HepG2 (cell line): ENCODE measurements at regions not wholly inside any gene's neighbourhood (a gene's known extent, or its start where the extent isn't known, plus 50 kb on each side); places are given as distances from the start of the nearest gene placed in this dataset.

ENCODE experiments used
- ATAC-seq: fragments of 200-7000 bp; cut with Tn5 transposase; 3 replicates; pipeline ENCODE4 v1.9.1; 2020; ENCODE audit warnings: mild to moderate bottlenecking, moderate library complexity
- BruUV-seq: library from RNA; stranded (reverse); fragments of 400-500 nt; replicated peaks from 2 replicates; lab custom pipeline; 2021; lab: Mats Ljungman, UMichigan
- CTCF ChIA-PET: fragments of 300-600 bp; formaldehyde crosslinking; extraction: SDS; loops from one replicate; lab custom pipeline; 2021; ENCODE audit warnings: low total read pairs, inconsistent platforms, low intra/inter-chr PET ratio; lab: Yijun Ruan, JAX
- POLR2A ChIA-PET: fragments of 350-600 bp; sonication (Branson Sonifier 250); formaldehyde crosslinking; loops from one replicate; lab custom pipeline; 2020; ENCODE audit warnings: antibody characterized with exemption, inconsistent platforms; lab: Yijun Ruan, JAX
- DNase-seq: peaks from one replicate; pipeline ENCODE4 v3.0.0-alpha.2; 2015; ENCODE audit warnings: low spot score
- FAIRE-seq: peaks from 3 replicates; lab custom pipeline; 2011; peaks lifted over from hg19 to GRCh38; lab: Jason Lieb, UNC
- H2AFZ ChIP-seq: one replicate; pipeline ENCODE4 v1.6.1; 2011; ENCODE audit warnings: low read length, inconsistent platforms
- H3K27ac ChIP-seq: fragments of 300-600 bp; 3 replicates; pipeline ENCODE4 v1.8.0; 2011; ENCODE audit warnings: mixed run types, mild to moderate bottlenecking, mixed read lengths, low read length, inconsistent platforms; ENCODE audit not compliant: insufficient read depth; ENCODE audit errors: extremely low read length
- H3K27me3 ChIP-seq, 2 experiments: fragments of 200-600 bp in 1 of 2; 2 replicates in 1 of 2; 3 replicates in 1 of 2; pipeline versions ENCODE4 v1.6.0 to v1.8.0; 2011; ENCODE audit warnings: low read length in 2 of 2, mild to moderate bottlenecking in 2 of 2, moderate library complexity in 2 of 2, inconsistent platforms in 1 of 2; ENCODE audit not compliant: insufficient read depth in 2 of 2, control insufficient read depth in 1 of 2
- H3K36me3 ChIP-seq, 2 experiments: fragments of 200-600 bp in 1 of 2; replicated peaks in 1 of 2; 2 replicates in 1 of 2; 3 replicates in 1 of 2; pipeline versions ENCODE4 v1.5.1 to v1.8.0; 2011; ENCODE audit warnings: low read length in 2 of 2, inconsistent platforms in 1 of 2; ENCODE audit not compliant: insufficient read depth in 2 of 2, control insufficient read depth in 1 of 2
- H3K4me1 ChIP-seq: 2 replicates; pipeline ENCODE4 v1.5.1; 2012; ENCODE audit warnings: low read length, inconsistent platforms; ENCODE audit not compliant: insufficient read depth
- H3K4me2 ChIP-seq: 2 replicates; pipeline ENCODE4 v1.6.0; 2011; ENCODE audit warnings: low read depth, low read length, inconsistent platforms
- H3K4me3 ChIP-seq, 3 experiments: fragments of 200-600 bp in 1 of 3; sonication (generic), shearing (Covaris generic) in 1 of 3; replicated peaks in 1 of 3; 2 replicates each; pipeline ENCODE4 v1.5.1; 2011 to 2016; ENCODE audit warnings: low read length in 3 of 3, inconsistent platforms in 2 of 3, low read depth in 2 of 3, mild to moderate bottlenecking in 2 of 3, control low read depth in 1 of 3, mixed read lengths in 1 of 3; ENCODE audit not compliant: insufficient read depth in 1 of 3
- H3K79me2 ChIP-seq: one replicate; pipeline ENCODE4 v1.6.1; 2011; ENCODE audit warnings: low read length, inconsistent platforms; ENCODE audit not compliant: insufficient read depth
- H3K9ac ChIP-seq: 2 replicates; pipeline ENCODE4 v1.6.0; 2011; ENCODE audit warnings: mild to moderate bottlenecking, low read depth, low read length, inconsistent platforms; ENCODE audit not compliant: insufficient read depth
- H3K9me3 ChIP-seq: 2 replicates; pipeline ENCODE4 v1.5.1; 2012; ENCODE audit warnings: mild to moderate bottlenecking, low read length
- H4K20me1 ChIP-seq: 2 replicates; pipeline ENCODE4 v1.6.0; 2011; ENCODE audit warnings: inconsistent platforms, mild to moderate bottlenecking, low read length, moderate library complexity; ENCODE audit not compliant: insufficient read depth
- CBX1 ChIP-seq: IDR thresholded peaks from one replicate; pipeline ENCODE4 v1.6.1; 2016; ENCODE audit warnings: antibody characterized with exemption, low read depth
- GATAD2A ChIP-seq: IDR thresholded peaks from 2 replicates; pipeline ENCODE4 v1.6.1; 2016
- PHF8 ChIP-seq: sonication (generic); formaldehyde crosslinking; IDR thresholded peaks from 2 replicates; pipeline ENCODE4 v1.5.0; 2020; ENCODE audit warnings: missing genetic modification reagents
- SP1 ChIP-seq, 2 experiments: fragments of 450-650 bp in 1 of 2; sonication (generic) in 1 of 2; formaldehyde crosslinking in 1 of 2; IDR thresholded peaks; 2 replicates each; pipeline versions ENCODE4 v1.4.0 to v1.6.1; 2016 to 2020; ENCODE audit warnings: missing genetic modification reagents in 1 of 2
- TEAD3 ChIP-seq: optimal IDR thresholded peaks from 2 replicates; pipeline ENCODE3; 2016; ENCODE audit warnings: borderline replicate concordance
- ZNF235 ChIP-seq: sonication (generic); formaldehyde crosslinking; IDR thresholded peaks from 2 replicates; pipeline ENCODE4 v1.8.1; 2023; ENCODE audit warnings: mild to moderate bottlenecking, missing genetic modification reagents, borderline replicate concordance
- ZNF530 ChIP-seq: sonication (generic); formaldehyde crosslinking; IDR thresholded peaks from 2 replicates; pipeline ENCODE4 v1.5.0; 2020; ENCODE audit warnings: low read depth, mild to moderate bottlenecking, missing genetic modification reagents
- WGBS: methylation state at CpG from one replicate; pipeline ENCODE4 v1.1.6; 2017; ENCODE audit warnings: low lambda C conversion rate; 5-methylcytosine and 5-hydroxymethylcytosine counted together
- in situ Hi-C: cut with HindIII; loops from 2 replicates; pipeline ENCODE4 v1.10.0; 2017; ENCODE audit warnings: low pct_unique_long_range_greater_than_20kb; ENCODE audit not compliant: extremely low pct_ligation_motif_present
- intact Hi-C: fragments of 100-400 bp; cut with micrococcal nuclease; formaldehyde crosslinking; loops from one replicate; pipeline ENCODE4 v1.10.0; 2022; ENCODE audit not compliant: unreplicated experiment
- TF ChIP-seq, protein P1 (sequence below), 2 experiments: fragments of 450-650 bp in 1 of 2; sonication (generic) in 1 of 2; formaldehyde crosslinking; IDR thresholded peaks; 2 replicates each; pipeline versions ENCODE4 v1.5.0 to v1.8.0; 2020 to 2022; ENCODE audit warnings: mild to moderate bottlenecking in 1 of 2, missing genetic modification reagents in 1 of 2

DNA sequence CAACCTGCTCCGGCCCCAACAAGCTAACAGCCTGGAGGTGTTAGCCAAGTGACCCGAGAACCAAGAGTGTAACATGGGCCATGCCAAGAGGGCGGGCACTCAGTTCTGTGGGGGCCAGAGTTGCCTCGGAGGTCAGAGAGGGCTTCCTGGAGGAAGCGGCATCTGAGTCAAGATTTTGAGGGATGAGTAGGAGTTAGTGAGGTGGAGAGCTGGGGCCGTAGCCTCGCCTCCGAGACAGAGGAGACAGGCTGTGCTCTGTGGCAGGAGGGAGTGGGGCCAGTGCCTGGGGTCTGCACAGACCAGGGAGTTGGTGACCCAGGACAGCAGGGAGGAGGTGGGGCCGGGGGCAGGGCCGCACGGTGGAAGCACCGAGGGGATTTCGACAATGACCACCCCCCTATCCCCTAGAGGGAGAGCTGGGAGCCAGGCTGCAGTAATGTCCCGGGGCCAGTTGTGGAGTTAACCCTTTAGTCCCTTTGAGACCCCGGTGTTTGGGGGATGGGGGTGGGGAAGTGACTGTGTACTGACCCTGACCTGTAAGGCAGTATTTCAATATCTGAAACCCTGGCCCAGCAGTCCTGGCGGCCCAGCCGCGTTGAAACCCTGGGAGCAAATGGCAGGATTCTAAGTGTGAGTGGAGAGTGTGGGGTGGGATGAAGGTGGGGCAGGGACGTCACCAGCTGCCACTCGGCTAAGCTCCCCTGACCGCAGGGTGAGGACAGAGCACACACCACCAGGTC, 148.7 kb upstream of the COL5A1 start:
- WGBS = 13% methylated on average over 12 of the region's 21 CpGs
- no peak overlapping the region for H3K4me2 ChIP-seq
- H3K36me3 ChIP-seq = no peaks in the 10 kb centered on the region
- H3K9ac ChIP-seq = no peak overlapping the region
- no peak overlapping the region for H3K4me3 ChIP-seq
- H4K20me1 ChIP-seq = no peaks in the 10 kb centered on the region; the same call in 1 of the 2 replicates
- BruUV-seq = no TSS peak
- H3K9me3 ChIP-seq = no peaks in the 10 kb centered on the region
- ATAC-seq (no peak), DNase-seq (no peak), FAIRE-seq (no peak)
- H2AFZ ChIP-seq = no peak overlapping the region
- POLR2A ChIA-PET = no interaction called here
- no peak for TF ChIP-seq TEAD3
- TF ChIP-seq ZNF530 (CRISPR knock-in tag) = no peak
- TF ChIP-seq ZNF235 (CRISPR knock-in tag) = no peak
- TF ChIP-seq, protein P1, sequence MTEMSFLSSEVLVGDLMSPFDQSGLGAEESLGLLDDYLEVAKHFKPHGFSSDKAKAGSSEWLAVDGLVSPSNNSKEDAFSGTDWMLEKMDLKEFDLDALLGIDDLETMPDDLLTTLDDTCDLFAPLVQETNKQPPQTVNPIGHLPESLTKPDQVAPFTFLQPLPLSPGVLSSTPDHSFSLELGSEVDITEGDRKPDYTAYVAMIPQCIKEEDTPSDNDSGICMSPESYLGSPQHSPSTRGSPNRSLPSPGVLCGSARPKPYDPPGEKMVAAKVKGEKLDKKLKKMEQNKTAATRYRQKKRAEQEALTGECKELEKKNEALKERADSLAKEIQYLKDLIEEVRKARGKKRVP (CRISPR knock-in tag; IDR thresholded peaks at IDR 0.05) = no peak
- H3K79me2 ChIP-seq = no peaks in the 10 kb centered on the region
- in situ Hi-C loops (no loop called here), intact Hi-C loops (no loop called here)
- CTCF ChIA-PET = no interaction called here
- peaks cover 13 to 77% of the 10 kb centered on the region in 2 experiments; a peak in 4 of 5 replicates for H3K27me3 ChIP-seq
- no peaks in the 10 kb centered on the region for H3K4me1 ChIP-seq
- H3K27ac ChIP-seq = no peak overlapping the region

DNA sequence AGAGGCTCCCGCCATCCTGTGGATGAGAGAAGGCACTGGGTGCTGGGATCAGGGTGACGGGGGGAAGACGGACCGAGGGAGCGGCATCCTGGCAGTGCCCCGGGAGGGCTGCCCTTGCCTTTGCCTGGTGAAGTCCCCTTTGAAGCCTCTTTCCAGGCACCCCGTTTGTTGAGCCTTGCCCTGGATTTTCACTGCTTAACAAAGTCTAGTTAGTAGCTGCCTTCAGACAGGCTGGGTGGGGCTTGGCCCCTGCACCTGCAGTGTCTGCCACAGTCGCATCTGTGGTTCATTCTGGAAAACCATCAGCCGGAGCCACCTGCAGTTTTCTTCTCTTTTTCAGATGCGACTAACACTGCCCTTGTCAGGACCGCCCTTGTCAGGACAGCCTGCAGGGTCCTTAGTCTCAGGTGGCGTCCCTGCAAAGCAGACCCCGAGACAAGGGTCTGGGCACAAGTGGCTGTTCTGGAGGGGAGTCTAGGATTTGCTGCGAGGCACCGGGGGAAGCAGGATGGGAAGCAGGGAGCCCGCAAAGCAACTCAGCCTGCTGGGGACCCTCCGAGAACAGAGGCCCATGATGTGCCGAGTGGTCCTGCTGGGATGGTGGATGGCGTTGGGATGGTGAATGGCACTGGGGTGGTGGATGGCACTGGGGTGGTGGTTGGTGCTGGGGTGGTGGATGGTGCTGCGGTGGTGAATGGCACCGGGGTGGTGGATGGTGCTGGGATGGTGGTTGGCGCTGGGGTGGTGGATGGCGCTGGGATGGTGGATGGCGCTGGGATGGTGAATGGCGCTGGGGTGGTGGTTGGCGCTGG, 147.9 kb upstream of the COL5A1 start:
- in situ Hi-C loops = no loop called here
- 48% methylated on average over 18 of the region's 26 CpGs for WGBS
- Histone ChIP-seq H4K20me1 (no peaks in the 10 kb centered on the region; the same call in 1 of the 2 replicates), H3K4me2 (no peak overlapping the region), H3K9me3 (no peaks in the 10 kb centered on the region), H3K4me1 (no peaks in the 10 kb centered on the region), H3K4me3 (no peak overlapping the region), H3K27me3 (peaks cover 11 to 74% of the 10 kb centered on the region in 2 experiments; a peak in 4 of 5 replicates), H3K36me3 (no peaks in the 10 kb centered on the region), H2AFZ (no peak overlapping the region), H3K9ac (no peak overlapping the region), H3K79me2 (no peaks in the 10 kb centered on the region), H3K27ac (no peak overlapping the region)
- POLR2A ChIA-PET = no interaction called here
- intact Hi-C loops = no loop called here
- ATAC-seq = no peak
- no TSS peak for BruUV-seq
- no peak for TF ChIP-seq GATAD2A (CRISPR knock-in tag)
- TF ChIP-seq CBX1 = no peak
- TF ChIP-seq SP1 (IDR thresholded peaks at IDR 0.05) = no peak
- no peak for TF ChIP-seq SP1 (CRISPR knock-in tag; IDR thresholded peaks at IDR 0.05)
- TF ChIP-seq PHF8 (CRISPR knock-in tag) = no peak
- DNase-seq = no peak
- no peak for FAIRE-seq
- CTCF ChIA-PET = no interaction called here
